ENCODE measurements at regions not wholly inside any gene's neighbourhood (a gene's known extent, or its start where the extent isn't known, plus 50 kb on each side); places are given as distances from the start of the nearest gene placed in this dataset.
"Not testable (repeated sequence)": the region's sequence is repeated elsewhere in the genome, so short reads cannot be mapped to it uniquely, and the experiment has no call there.

DNA sequence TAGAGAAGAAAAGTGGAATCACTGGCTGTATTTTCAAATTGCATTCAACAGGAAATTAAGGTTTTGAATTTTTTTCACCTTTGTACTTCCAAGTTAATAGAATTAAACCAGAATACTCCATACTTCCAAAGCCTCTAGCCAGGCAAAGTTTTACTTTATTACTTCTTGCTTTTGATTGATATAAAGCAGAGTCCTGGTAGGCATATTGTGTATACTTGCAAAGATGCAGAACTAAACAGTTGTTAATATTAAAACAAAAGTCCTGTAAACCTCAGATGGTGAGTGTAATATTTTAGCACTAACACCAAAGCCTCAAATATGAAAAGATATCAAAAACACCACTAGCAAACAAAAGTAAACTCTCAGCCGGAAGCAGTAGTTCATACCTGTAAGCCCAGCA is 107.2 kb upstream of the C2CD4B start:
- DNase-seq (ENCODE audit: low read depth) = no peak

DNA sequence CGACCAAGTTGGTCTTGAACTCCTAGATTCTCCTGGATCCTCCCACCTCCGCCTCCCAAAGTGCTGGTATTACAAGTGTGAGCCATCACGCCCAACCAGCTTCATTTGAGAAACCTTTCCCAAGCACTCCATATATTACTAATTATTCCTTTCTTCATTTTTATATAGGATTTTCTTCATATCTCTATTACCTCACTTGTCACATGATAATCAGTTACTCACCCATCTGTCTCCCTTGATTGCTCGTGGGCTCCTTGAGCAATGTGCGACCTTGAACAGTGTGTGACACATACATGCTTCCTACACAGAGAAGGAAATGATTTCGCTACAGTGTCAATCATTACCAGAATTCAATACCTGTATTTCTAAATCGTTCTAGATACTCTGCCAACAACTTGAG is 110.7 kb upstream of the C2CD4B start:
- DNase-seq (ENCODE audit: low read depth) = no peak

DNA sequence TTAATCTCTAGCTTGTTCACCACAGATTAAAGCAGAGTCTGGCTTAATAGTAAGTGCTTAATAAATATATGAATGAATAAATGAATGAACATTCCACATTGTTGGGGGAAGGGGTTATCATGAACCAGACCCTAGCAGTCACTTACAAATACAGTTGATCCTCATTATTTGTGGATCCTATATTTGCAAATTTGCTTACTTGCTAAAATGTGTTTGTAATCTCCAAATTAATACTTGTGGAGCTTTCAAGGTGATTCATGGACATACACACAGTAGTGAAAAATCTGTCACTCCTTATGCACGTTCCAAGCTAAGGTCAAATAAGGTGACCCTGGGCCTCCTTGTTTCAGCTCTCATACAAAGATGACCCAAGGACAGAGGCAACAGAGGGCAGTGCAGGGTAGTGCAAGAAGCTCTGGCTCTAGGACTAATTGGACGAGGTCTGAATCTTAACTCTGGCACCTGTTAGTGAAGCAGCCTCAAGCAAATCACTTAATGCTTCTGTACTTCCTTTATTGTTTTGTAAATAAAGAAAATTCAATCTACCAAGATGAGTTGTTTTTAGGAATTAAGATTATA is 112.8 kb upstream of the C2CD4B start:
- DNase-seq (ENCODE audit: low read depth) = no peak

DNA sequence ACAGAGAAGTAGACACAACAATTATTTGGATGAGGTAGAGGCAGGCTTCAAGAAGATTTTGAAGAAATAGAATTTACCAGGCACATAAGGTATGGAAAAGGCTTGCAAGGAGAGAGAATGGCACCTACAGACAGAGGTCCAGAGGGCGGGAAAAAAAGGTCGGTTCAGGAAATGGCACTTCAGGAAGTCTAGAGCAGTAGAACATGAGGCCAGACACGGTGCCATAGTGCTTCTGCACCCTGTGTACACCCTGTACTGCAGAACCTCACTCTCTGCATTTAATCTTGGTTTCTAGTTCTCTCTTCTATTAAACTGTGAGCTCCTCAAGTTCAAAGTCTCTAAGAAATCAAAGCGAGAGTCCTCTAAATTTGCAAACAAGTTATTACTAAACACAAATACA is 113.4 kb upstream of the C2CD4B start:
- DNase-seq (ENCODE audit: low read depth) = no peak

DNA sequence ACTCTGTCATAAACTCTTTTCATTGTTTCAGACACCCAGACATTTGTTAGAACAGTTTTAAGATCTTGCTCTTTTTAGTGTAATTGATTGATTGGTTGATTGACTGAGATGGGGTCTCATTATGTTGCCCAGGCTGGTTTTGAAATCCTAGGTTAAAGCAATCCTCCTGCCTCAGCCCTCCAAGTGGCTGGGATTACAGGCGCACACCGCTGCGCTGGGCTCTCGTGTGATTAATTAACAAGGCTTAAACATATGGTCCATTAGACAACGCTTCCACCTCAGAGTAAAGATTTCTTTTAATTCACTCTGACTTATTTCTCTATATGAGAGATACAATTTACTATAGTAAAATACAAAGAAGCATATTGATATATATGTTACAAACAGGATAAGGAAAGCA is 114.0 kb upstream of the C2CD4B start:
- DNase-seq (ENCODE audit: low read depth) = no peak

DNA sequence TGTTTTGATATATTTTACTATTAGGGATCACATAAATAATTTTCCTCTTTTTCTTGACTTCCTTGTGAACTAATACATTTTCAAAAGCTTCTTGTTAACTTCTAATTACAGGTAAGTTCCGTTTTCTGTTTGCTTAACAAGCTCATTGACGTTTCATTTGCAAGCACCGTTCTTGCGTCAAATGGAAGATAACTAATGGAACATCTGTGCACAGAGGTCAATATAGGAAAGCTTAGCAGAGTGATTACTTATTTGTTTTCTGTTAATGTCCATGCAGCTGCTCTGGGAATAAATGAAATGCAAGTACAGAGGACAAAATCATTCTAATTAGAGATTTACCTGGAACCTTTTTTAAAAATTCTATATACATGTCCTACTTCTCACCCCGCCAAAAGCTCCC is 115.5 kb upstream of the C2CD4B start:
- DNase-seq (ENCODE audit: low read depth) = no peak

DNA sequence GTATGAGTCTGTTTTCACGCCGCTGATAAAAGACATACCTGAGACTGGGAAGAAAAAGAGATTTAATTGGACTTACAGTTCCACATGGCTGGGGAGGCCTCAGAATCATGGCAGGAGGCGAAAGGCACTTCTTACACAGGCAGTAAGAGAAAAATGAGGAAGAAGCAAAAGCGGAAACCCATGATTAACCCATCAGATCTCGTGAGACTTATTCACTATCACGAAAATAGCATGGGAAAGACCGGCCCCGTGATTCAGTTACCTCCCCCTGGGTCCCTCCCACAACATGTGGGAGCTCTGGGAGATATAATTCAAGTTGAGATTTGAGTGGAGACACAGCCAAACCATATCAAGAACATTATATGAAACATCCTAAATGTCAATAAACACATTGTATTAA is 116.7 kb upstream of the C2CD4B start:
- not testable (repeated sequence) for DNase-seq (ENCODE audit: low read depth)

DNA sequence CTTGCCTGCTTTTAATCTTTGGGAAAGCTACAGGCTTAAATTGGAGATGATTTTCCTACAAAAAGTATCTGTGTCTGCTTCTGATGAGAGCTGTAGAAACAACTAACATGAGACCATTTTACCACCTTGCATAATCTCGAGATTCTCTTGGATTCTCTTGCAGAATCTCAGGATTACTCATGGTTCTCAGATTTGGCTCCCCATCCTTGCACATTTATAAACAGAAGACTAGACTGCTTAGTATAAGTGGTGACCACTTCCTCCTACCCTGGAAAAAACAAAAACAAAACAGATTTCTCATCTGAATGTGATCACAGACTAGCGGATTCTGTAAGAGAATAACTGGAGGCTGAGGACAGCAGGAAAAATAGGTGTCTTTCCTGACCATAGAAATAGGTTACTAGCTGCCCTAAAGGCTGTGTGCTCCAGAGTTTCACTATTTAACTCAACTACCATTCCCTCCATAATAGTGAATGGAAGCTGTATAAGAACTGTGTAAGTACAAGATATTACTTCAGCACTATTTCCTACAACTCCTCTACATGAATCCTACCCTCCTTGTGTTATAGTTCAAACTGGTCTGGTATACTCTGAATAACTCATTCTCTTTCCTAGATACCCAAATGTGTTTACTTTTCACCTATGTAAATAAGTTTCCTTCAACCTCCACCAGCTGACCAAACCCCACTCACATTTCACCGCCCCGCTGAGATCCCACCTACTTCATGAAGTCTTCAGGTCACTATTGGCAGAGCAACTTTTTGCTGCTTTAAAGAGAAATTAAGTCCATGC is 122.2 kb upstream of the C2CD4B start:
- no peak for DNase-seq (ENCODE audit: low read depth)

DNA sequence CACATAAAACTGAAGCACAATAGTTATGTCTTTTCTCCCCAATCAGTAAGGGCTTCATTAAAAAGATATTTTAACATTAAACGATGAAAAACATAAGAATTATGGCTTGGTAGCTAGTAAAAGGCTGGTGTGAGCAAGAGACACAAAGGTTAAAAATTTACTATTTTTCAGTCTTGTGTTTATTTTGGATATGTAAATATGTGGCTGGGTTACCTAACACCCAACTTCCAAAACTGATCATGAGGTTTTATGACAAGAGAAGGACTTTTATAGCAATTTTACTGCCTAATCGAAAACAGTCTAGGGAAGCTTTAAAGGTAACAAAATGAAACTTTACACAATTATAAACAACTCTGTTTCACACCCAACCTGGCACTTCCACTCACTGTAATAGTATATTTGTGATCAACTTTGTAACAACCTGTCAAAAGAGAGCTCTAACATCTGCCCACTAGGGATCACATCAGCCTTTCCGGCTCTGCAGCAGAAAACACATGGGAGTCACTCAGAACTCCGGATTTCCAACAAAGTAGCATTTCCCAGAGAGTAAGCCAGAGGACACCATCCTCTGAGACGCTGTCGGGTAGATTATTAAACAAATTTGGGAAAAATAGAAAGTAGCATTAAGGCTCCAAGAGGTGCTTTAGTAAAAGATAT is 123.4 kb upstream of the C2CD4B start:
- no peak for DNase-seq (ENCODE audit: low read depth)

DNA sequence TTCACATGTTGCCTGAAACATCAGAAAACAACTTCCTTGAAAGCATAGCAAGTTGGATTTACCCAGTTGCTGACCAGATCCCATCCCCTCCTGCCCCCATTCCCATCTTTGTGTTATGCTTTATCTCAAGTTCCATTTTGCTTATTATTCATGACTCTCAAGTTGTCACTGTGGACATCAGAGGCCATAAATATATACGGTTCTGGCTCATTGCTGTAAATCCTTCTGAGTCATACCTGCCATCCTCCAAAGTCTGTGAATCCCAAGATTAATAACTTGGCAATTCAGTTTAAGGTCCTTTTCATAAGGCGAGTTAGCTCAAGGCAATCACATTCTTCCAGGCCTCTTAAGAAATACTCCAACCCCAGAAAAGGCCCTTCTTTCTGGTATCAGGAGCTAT is 126.2 kb upstream of the C2CD4B start:
- no peak for DNase-seq (ENCODE audit: low read depth)

DNA sequence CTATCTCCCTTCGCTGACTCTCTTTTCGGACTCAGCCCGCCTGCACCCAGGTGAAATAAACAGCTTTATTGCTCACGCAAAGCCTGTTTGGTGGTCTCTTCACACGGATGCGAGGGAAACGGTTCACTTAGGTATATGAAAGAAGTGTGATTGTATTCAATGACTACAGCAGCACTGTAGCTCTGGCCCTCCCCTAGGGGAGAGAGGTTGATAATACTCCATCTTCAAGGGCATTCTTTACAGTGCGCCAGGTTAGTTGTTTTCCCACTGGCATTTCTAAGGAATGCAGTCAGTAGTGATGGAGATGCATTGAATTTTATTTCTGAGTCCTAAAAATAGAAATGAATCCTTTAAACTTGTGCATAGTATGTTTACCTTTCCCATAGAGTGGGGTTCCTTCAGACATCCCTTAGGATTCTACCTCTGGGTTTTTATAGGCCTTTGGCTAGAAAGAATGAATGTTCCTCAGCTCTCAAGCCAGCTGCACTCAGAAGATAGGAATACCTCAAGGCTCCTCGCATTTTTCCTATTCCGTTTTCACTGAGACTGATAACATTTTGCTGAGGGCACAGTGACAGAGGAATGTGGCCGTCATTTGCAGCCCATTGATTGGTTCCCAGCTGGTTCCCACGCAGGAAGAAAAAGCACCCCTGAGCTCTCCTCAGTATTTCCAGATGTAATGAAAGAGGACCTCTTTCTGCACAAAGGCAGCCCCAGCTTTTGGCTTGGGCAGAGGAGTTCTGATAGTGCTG is 131.8 kb upstream of the C2CD4B start:
- DNase-seq (ENCODE audit: low read depth) = no peak

DNA sequence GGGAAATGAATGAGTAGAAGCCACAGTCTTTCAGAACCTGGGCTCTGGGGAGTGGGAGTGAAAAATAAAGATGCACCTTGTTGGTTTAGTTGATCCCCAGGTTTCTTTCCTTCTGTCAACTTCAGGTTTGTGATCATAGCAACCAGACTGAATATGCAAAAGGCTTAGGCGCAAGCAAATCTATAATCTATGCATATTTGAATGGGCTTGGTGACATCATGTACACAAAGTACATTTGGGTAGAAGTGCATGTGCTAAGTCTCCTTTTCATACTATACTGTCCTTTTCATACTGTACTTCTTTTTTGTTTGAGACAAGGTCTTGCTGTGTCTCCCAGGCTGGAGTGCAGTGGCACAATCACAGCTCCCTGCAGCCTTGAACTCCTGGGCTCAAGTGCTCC is 132.4 kb upstream of the C2CD4B start:
- DNase-seq (ENCODE audit: low read depth) = no peak

DNA sequence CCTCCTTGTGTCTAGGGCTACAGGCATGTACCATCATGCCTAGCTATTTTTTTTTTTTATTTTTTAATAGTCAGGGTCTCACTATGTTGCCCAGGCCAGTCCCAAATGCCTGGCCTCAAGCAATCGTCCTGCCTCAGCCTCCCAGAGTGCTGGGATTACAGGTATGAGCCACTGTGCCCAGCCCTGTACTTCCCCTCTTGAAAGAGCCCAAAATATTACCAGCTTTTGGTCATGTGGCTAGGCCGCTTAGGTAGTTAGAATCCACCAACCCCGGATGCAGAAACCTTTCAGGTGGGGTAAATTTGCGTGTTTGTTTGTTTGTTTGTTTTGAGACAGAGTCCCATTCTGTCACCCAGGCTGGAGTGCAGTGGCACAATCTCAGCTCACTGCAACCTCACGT is 132.8 kb upstream of the C2CD4B start:
- DNase-seq (ENCODE audit: low read depth) = no peak

DNA sequence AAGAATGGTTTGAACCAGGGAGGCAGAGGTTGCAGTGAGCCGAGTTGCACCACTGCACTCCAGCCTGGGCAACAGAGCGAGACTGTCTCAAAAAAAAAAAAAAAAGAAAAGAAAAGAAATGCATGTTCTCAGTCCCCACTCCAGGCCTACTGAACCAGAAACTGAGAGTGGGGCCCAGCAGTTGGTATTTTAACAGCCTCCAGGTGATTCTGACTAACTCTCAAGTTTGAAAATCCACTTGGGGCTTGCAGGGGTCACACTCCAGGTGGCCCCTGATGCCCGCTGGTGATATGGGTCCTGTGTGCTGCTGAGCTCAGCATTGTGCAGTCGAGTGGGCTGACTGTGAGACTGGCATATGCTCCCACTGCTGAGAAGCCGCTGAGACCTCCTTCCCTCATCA is 133.7 kb upstream of the C2CD4B start:
- DNase-seq (ENCODE audit: low read depth) = no peak

DNA sequence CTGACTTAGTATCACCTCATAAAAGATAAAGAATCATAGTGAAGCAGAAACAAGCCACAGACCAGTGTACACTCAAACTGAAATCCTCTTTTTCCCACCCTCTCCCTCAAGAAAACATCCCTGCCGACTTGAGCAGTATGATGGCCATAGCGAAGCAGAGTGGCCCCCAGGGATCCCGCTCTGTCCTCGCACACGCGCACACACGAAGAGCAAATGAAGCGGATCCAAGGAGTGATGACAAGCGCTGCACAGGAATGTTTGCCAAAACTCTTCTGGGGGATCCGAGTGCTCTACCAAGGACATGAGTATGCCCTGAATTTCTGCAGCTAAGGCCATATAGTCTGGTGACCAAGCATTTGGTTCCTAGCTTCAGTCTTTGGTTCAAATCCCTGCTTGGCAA is 134.5 kb upstream of the C2CD4B start:
- no peak for DNase-seq (ENCODE audit: low read depth)

DNA sequence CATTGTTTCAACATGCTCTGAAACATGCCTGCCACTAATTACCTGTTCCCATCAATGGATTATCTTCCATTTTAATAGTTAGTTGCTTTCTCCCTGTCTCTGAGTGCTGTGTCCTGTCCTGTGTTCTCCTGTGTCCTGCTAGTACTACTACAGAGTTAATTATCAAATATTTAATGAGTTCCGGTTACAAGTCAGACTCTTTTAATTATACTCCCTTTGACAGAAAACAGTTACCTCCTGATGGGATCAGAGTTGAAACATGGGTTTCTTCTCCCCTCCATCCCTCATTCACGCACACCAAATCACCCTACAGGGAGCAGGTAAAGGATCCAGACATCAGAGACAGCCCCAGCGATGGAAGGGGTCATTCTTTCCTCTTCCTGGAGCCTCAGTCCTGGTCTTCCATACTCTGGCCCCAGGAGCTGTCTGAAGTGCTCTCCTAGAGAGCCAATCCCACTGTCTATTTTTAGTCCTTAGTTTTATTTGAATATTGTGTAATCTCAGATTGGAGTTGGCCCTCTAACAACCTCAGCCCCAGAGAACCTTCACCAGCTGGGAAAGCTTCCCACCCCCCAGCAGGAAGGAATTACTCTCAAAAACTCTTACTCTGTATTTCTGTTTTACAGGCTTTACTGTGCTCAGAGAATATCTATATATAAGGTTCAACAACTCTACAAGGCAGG is 137.0 kb upstream of the C2CD4B start:
- DNase-seq (ENCODE audit: low read depth) = no peak

DNA sequence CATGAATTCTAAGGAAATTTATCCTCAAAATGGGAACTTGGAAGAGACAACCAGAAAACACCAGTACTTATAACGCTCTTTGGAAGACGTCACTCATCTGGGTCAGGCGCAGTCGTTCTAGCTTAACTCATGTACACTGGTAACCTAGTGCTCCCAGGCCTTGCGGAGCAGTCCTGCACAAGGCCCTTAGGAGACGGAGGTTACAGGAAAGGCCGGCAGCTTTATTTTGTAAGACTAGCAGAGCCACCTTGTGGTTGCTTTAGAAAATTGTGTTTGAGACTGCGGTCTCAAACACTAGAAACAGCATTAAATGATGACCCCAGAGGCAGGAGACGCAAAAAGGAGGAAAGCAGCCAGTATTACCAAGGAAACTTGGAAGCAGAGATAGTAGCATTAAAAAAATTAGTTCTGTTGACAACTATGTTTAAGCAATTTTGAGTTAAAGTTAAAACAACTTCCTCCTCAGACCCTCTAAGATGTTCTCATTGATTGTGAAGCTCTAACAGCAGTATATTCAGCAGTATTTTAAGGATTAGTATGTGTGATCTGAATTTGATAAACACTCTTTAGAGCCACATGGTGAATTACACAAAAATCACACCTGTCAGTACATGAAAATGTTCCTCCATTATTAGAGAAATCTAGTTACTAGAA is 141.9 kb upstream of the C2CD4B start:
- DNase-seq (ENCODE audit: low read depth) = no peak

DNA sequence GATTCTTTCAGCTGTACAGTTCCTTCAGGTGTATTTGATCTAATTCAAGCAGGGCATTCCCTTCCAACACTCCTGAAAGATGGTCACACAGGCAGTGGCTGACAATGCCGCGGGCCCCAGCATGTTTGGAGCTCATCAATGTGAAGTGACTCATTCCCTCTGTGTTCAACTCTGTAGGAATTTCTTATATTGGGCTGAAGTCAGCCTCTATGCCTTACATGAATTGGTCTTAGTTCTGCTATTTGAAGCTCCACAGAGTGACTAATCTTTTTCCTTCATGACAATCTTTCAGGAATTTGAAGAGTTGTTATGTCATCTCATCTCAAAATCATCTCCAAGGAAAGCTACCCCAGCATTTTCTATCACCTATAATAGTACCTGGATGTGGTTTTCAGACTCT is 142.5 kb upstream of the C2CD4B start:
- no peak for DNase-seq (ENCODE audit: low read depth)

DNA sequence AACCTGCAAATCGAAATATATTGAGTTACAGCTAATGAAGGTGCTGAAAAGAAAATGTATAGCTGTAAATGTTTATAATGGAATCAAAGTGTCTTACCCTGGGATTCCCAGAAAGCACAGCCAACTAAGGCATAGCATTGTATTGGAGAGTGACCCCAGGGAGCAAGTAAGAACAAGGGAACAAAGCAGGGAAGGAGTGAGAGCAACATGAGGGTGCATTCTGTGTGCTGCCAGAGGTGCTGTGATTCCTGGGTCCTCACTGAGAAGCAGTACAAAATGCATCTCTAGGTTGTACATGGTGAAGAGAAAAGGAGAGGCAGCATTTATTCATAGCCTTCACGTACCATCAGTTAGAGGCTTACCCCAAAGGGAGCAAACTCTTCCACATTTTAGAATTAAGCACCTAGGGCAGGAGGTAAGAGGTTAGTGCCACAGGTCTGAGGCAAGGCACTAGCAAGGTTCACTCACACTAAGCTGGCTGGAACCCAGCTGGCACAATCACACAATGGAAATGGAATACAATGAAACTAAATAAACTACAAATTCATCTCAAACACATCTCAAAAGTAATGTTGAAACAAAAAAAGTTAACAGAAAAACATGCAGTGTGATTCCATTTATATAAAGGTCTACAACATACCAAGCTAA is 151.5 kb upstream of the C2CD4B start:
- no peak for DNase-seq (ENCODE audit: low read depth)

DNA sequence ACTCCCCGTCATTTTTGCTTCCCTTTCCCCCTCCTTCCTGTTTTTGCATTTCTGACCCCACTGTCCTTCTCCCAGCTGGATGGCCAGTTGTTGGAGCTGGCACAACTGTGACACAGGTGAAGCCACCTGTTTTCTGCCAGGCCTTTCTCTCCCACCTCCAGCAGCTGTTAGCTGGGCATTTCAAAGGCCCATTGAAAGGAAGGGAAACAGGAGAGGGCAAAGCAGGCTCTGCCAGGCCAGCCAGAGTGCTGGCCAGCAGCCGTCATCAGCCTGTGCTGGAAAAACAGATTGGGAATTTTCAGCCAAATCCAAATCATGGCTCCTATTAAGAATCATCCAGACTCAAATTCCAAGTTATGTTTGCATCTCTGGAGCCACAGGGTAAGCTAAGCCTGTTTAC is 155.2 kb upstream of the C2CD4B start:
- no peak for DNase-seq (ENCODE audit: low read depth)

DNA sequence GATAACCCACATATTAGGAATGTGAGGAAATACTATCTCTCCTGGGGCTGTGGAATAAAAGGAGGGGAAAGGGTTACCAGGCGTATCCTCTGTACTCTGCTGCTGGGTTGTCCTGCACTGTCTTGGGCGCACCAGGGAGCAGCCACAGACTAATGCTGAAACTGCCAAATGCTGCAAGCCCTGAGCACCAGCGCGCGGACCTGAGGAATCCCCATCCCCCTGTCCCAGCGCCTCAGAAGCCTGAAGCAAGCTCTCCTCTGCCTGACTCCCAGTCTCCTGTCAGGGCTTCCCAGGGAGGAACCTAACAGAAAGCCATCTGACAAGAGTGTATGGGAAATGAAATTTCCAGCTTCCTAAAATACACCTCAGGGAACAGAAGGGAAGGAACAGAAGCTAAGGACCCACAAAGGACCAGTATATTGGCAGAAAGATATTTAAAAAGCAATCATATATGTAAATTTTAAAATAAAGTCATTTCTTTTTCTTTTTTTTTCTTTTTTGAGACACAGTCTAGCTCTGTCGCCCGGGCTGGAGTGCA is 158.3 kb upstream of the C2CD4B start:
- DNase-seq (ENCODE audit: low read depth) = no peak
